Testis (tissue), 2 donors: ENCODE measurements at regions not wholly inside any gene's neighbourhood (a gene's known extent, or its start where the extent isn't known, plus 50 kb on each side); places are given as distances from the start of the nearest gene placed in this dataset.

Source experiments
- DNase-seq: peaks from one replicate; pipeline ENCODE4 v3.0.0-alpha.2; 2019
- H3K27ac ChIP-seq, 2 donors: fragments of 200-600 bp; sonication (generic); one replicate each; pipeline ENCODE4 v1.5.1; 2019
- H3K27me3 ChIP-seq: fragments of 200-600 bp; sonication (generic); one replicate; pipeline ENCODE4 v1.5.1; 2019
- H3K36me3 ChIP-seq: fragments of 200-600 bp; sonication (generic); one replicate; pipeline ENCODE4 v1.5.1; 2017; ENCODE audit warnings: low read depth; ENCODE audit errors: missing control alignments
- H3K4me1 ChIP-seq: fragments of 200-600 bp; sonication (generic); one replicate; pipeline ENCODE4 v1.5.1; 2019
- H3K4me3 ChIP-seq, 2 donors: fragments of 200-600 bp; sonication (generic); one replicate each; pipeline ENCODE4 v1.5.1; 2017 to 2019
- H3K9me3 ChIP-seq: fragments of 200-600 bp; sonication (generic); one replicate; pipeline ENCODE4 v1.5.1; 2017
- CTCF ChIP-seq, 3 experiments: fragments of 450-650 bp in 2 of 3; fragments of 200-600 bp in 1 of 3; sonication (generic) in 1 of 3; IDR thresholded peaks; one replicate each; pipeline ENCODE4 v1.5.1; 2016 to 2019; ENCODE audit warnings: antibody characterized with exemption in 3 of 3, mild to moderate bottlenecking in 2 of 3, moderate library complexity in 1 of 3
- POLR2A ChIP-seq: fragments of 450-650 bp; IDR thresholded peaks from one replicate; pipeline ENCODE4 v1.6.1; 2017; ENCODE audit warnings: antibody characterized with exemption, mild to moderate bottlenecking, moderate library complexity
- WGBS, 2 donors: methylation state at CpG; one replicate each; pipeline ENCODE4 v1.1.5; 2018; 5-methylcytosine and 5-hydroxymethylcytosine counted together
- intact Hi-C: fragments of 100-400 bp; cut with DNase I; formaldehyde crosslinking; loops from one replicate; pipeline ENCODE4 v1.15.1; 2023; ENCODE audit warnings: low total_unique reads

GRCh38 chr11:127866109-127866508 is 721.2 kb downstream of the ETS1 start:
- Histone ChIP-seq H3K4me3 (no peak overlapping the region), H3K27ac (no peak overlapping the region), H3K4me1 (no peaks in the 10 kb centered on the region), H3K9me3 (no peaks in the 10 kb centered on the region), H3K36me3 (no peaks in the 10 kb centered on the region), H3K27me3 (no peaks in the 10 kb centered on the region)
- TF ChIP-seq POLR2A, result no peak
- TF ChIP-seq CTCF (IDR thresholded peaks at IDR 0.05), result no peak
- intact Hi-C loops, result no loop called here
- no peak for DNase-seq
- 89 to 100% methylated on average over 1 of the region's 1 CpG for WGBS, 2 donors

- no peak for TF ChIP-seq CTCF (IDR thresholded peaks at IDR 0.05)
- no peak for TF ChIP-seq POLR2A
- no peak overlapping the region for H3K27ac ChIP-seq
- no peaks in the 10 kb centered on the region for H3K27me3 ChIP-seq
- intact Hi-C loops, result no loop called here
- 72 to 73% methylated on average over 2 of the region's 2 CpGs for WGBS, 2 donors
- DNase-seq, result no peak
- no peaks in the 10 kb centered on the region for H3K9me3 ChIP-seq
- H3K4me3 ChIP-seq, result no peak overlapping the region
- no peaks in the 10 kb centered on the region for H3K36me3 ChIP-seq
- H3K4me1 ChIP-seq, result no peaks in the 10 kb centered on the region
These were observed 722.5 kb downstream of the ETS1 start for GRCh38 chr11:127864861-127865260.

- Histone ChIP-seq H3K36me3 (no peaks in the 10 kb centered on the region), H3K27me3 (no peaks in the 10 kb centered on the region)
- WGBS, 2 donors, result 65 to 67% methylated on average over 2 of the region's 2 CpGs
These were observed 725.0 kb downstream of the ETS1 start for GRCh38 chr11:127862406-127862805.

GRCh38 chr11:127859941-127860354 is 727.4 kb downstream of the ETS1 start:
- Histone ChIP-seq H3K4me1 (no peaks in the 10 kb centered on the region), H3K27ac (no peak overlapping the region), H3K9me3 (no peaks in the 10 kb centered on the region), H3K36me3 (no peaks in the 10 kb centered on the region), H3K4me3 (no peak overlapping the region), H3K27me3 (no peaks in the 10 kb centered on the region)
- DNase-seq, result no peak
- TF ChIP-seq CTCF (IDR thresholded peaks at IDR 0.05), result no peak
- 75 to 77% methylated on average over 5 to 6 of the region's 6 CpGs for WGBS, 2 donors
- intact Hi-C loops, result no loop called here

More at GRCh38 chr11:127862406-127862805, 725.0 kb downstream of the ETS1 start:
- Histone ChIP-seq H3K4me3 (no peak overlapping the region), H3K27ac (no peak overlapping the region), H3K4me1 (no peaks in the 10 kb centered on the region), H3K9me3 (no peaks in the 10 kb centered on the region)
- no peak for TF ChIP-seq CTCF (IDR thresholded peaks at IDR 0.05)
- no peak for TF ChIP-seq POLR2A
- no peak for DNase-seq
- intact Hi-C loops, result no loop called here

- DNase-seq, result no peak
These were observed 742.5 kb downstream of the ETS1 start for GRCh38 chr11:127844876-127845275.

More at GRCh38 chr11:127844876-127845275, 742.5 kb downstream of the ETS1 start:
- TF ChIP-seq CTCF (IDR thresholded peaks at IDR 0.05), result no peak
- no peak for TF ChIP-seq POLR2A
- Histone ChIP-seq H3K4me1 (no peaks in the 10 kb centered on the region), H3K9me3 (no peaks in the 10 kb centered on the region), H3K27ac (no peak overlapping the region), H3K27me3 (no peaks in the 10 kb centered on the region), H3K4me3 (no peak overlapping the region), H3K36me3 (no peaks in the 10 kb centered on the region)
- intact Hi-C loops, result no loop called here
- WGBS, 2 donors, result 80% methylated on average over 4 of the region's 4 CpGs
